D721Med (cell line): ENCODE measurements at regions not wholly inside any gene's neighbourhood (a gene's known extent, or its start where the extent isn't known, plus 50 kb on each side); places are given as distances from the start of the nearest gene placed in this dataset.

Experiments
- DNase-seq: peaks from one replicate; pipeline ENCODE4 v3.0.0; 2011; ENCODE audit warnings: low spot score; ENCODE audit not compliant: insufficient read length
- FAIRE-seq: peaks from 2 replicates; lab custom pipeline; 2011; peaks lifted over from hg19 to GRCh38; lab: Jason Lieb, UNC
- TF ChIP-seq, protein P1 (sequence below): IDR thresholded peaks from 2 replicates; pipeline ENCODE4 v1.5.1; 2012; ENCODE audit warnings: mild to moderate bottlenecking, control low read depth; ENCODE audit not compliant: insufficient read depth; ENCODE audit errors: missing control alignments

DNA sequence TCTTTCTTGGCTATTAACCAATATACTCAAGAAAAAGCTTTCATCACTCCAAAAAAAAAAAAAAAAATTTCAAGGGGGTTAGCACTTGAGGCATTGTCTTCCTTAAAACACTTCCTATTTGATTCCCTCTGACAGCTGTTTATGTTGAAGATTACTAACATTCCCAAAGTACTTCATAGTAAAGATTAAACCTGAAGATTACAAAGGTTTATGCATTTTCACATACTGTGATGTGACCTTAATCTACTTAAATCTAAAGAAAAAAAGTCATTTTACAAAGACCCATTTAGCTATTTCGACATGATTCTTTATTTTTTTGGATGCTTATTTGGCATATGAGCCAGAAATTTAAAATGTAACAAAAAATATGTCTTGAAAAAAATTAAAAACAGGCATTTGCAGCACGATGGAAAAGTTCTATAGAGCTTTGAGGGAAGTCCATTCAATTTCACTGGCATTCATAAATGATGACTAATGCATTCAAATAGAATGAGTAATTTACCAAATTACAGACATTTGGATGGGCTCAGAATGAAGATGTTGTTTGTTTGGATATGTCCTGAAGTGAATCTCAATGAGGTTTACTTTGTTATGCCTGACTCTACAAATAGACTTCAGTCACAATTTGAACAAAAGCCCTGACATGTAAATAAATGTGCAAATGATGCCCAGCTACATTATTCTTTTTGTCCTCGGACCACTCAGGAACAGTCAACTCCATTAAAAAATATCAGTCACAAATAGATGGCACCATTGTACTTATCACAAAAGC is 674.6 kb upstream of the MARCKS start:
- FAIRE-seq (peak; percentile 78), DNase-seq (no peak)
- TF ChIP-seq, protein P1, sequence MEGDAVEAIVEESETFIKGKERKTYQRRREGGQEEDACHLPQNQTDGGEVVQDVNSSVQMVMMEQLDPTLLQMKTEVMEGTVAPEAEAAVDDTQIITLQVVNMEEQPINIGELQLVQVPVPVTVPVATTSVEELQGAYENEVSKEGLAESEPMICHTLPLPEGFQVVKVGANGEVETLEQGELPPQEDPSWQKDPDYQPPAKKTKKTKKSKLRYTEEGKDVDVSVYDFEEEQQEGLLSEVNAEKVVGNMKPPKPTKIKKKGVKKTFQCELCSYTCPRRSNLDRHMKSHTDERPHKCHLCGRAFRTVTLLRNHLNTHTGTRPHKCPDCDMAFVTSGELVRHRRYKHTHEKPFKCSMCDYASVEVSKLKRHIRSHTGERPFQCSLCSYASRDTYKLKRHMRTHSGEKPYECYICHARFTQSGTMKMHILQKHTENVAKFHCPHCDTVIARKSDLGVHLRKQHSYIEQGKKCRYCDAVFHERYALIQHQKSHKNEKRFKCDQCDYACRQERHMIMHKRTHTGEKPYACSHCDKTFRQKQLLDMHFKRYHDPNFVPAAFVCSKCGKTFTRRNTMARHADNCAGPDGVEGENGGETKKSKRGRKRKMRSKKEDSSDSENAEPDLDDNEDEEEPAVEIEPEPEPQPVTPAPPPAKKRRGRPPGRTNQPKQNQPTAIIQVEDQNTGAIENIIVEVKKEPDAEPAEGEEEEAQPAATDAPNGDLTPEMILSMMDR, result no peak

GRCh38 chr6:113184291-113184690 is 672.9 kb upstream of the MARCKS start:
- DNase-seq, result no peak
- FAIRE-seq, result no peak
- TF ChIP-seq, protein P1, result no peak

GRCh38 chr6:113184736-113185135 is 672.4 kb upstream of the MARCKS start:
- TF ChIP-seq, protein P1, result no peak
- FAIRE-seq (no peak), DNase-seq (no peak)

DNA sequence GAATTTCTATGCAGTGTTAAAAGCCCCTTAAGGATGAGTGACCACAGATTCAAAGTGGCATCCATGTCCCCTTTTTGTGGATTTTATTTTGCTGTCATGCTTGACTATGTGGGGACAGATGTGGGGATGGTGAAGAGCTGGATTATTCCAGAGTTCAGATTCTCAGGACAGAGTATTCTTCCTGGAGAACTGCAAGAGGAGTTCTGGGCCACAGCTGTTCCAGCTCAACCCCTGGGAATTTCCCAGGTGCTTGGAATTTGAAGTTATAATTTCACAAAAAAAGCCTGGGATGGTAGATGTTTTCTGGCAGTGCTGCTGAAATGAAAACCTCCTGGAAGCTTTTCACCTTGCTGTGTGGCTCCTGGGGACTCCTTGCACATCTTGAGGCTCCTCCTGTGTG is 671.8 kb upstream of the MARCKS start:
- TF ChIP-seq, protein P1, result no peak
- DNase-seq, result no peak
- no peak for FAIRE-seq

DNA sequence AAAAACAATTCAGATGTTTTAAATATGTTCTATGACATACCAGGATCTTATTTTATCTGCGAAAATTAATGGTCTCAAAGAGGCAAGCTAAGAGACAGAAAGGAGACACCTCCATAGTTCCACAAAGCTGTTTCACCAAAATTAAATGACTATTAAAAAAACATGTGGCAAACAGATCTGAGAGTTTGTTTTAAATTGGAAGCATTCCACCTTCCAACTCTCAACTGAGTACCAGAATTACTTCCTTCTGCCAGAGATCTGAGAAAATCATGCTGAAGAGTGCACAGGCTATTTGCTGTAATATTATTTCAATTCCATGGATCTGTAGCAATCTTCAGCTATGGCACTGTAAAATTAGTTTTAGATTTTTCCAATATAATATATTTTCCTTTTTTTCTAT is 669.5 kb upstream of the MARCKS start:
- TF ChIP-seq, protein P1, result no peak
- DNase-seq (no peak), FAIRE-seq (no peak)

- FAIRE-seq, result no peak
- DNase-seq, result no peak
- TF ChIP-seq, protein P1, result no peak
These were observed 668.2 kb upstream of the MARCKS start for GRCh38 chr6:113188962-113189361.

GRCh38 chr6:113190170-113190569 is 667.0 kb upstream of the MARCKS start:
- TF ChIP-seq, protein P1, result peak; percentile 14
- FAIRE-seq (no peak), DNase-seq (no peak)
